Testis (tissue), 2 donors: ENCODE measurements at regions not wholly inside any gene's neighbourhood (a gene's known extent, or its start where the extent isn't known, plus 50 kb on each side); places are given as distances from the start of the nearest gene placed in this dataset.

Source experiments
- DNase-seq: peaks from one replicate; pipeline ENCODE4 v3.0.0-alpha.2; 2019
- H3K27ac ChIP-seq, 2 donors: fragments of 200-600 bp; sonication (generic); one replicate each; pipeline ENCODE4 v1.5.1; 2019
- H3K27me3 ChIP-seq: fragments of 200-600 bp; sonication (generic); one replicate; pipeline ENCODE4 v1.5.1; 2019
- H3K36me3 ChIP-seq: fragments of 200-600 bp; sonication (generic); one replicate; pipeline ENCODE4 v1.5.1; 2017; ENCODE audit warnings: low read depth; ENCODE audit errors: missing control alignments
- H3K4me1 ChIP-seq: fragments of 200-600 bp; sonication (generic); one replicate; pipeline ENCODE4 v1.5.1; 2019
- H3K4me3 ChIP-seq, 2 donors: fragments of 200-600 bp; sonication (generic); one replicate each; pipeline ENCODE4 v1.5.1; 2017 to 2019
- H3K9me3 ChIP-seq: fragments of 200-600 bp; sonication (generic); one replicate; pipeline ENCODE4 v1.5.1; 2017
- POLR2A ChIP-seq: fragments of 450-650 bp; IDR thresholded peaks from one replicate; pipeline ENCODE4 v1.6.1; 2017; ENCODE audit warnings: antibody characterized with exemption, mild to moderate bottlenecking, moderate library complexity
- WGBS, 2 donors: methylation state at CpG; one replicate each; pipeline ENCODE4 v1.1.5; 2018; 5-methylcytosine and 5-hydroxymethylcytosine counted together
- intact Hi-C: fragments of 100-400 bp; cut with DNase I; formaldehyde crosslinking; loops from one replicate; pipeline ENCODE4 v1.15.1; 2023; ENCODE audit warnings: low total_unique reads
- TF ChIP-seq, protein P1 (sequence below), 3 experiments: fragments of 450-650 bp in 2 of 3; fragments of 200-600 bp in 1 of 3; sonication (generic) in 1 of 3; IDR thresholded peaks; one replicate each; pipeline ENCODE4 v1.5.1; 2016 to 2019; ENCODE audit warnings: antibody characterized with exemption in 3 of 3, mild to moderate bottlenecking in 2 of 3, moderate library complexity in 1 of 3

DNA sequence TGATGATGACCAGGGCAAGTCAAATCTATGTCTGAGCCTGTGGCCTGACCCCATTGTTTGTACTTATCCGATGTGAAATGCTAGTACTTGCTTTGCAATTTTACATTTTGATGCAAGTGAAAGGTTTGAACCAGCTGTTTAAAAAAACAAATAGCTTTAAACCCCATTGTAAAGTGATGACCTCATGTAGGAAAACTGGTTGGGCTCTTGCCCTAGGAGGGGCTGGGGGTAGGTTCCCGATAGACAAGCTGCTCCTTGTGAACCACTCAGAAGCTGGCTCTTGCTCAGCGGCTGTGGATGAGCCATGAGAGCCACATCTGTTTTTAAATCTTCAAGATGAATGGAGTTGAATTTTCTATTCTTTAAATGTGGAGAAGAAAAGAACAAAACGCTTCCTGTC, 185.3 kb downstream of the WDR11 start:
- no peak overlapping the region for H3K27ac ChIP-seq
- H3K27me3 ChIP-seq = no peaks in the 10 kb centered on the region
- H3K4me3 ChIP-seq = no peak overlapping the region
- TF ChIP-seq, protein P1, sequence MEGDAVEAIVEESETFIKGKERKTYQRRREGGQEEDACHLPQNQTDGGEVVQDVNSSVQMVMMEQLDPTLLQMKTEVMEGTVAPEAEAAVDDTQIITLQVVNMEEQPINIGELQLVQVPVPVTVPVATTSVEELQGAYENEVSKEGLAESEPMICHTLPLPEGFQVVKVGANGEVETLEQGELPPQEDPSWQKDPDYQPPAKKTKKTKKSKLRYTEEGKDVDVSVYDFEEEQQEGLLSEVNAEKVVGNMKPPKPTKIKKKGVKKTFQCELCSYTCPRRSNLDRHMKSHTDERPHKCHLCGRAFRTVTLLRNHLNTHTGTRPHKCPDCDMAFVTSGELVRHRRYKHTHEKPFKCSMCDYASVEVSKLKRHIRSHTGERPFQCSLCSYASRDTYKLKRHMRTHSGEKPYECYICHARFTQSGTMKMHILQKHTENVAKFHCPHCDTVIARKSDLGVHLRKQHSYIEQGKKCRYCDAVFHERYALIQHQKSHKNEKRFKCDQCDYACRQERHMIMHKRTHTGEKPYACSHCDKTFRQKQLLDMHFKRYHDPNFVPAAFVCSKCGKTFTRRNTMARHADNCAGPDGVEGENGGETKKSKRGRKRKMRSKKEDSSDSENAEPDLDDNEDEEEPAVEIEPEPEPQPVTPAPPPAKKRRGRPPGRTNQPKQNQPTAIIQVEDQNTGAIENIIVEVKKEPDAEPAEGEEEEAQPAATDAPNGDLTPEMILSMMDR (IDR thresholded peaks at IDR 0.05) = no peak
- TF ChIP-seq POLR2A = no peak
- no peaks in the 10 kb centered on the region for H3K4me1 ChIP-seq
- H3K9me3 ChIP-seq = no peaks in the 10 kb centered on the region
- intact Hi-C loops = no loop called here
- 21 to 35% methylated on average over 4 of the region's 4 CpGs for WGBS, 2 donors
- no peaks in the 10 kb centered on the region for H3K36me3 ChIP-seq
- DNase-seq = no peak

DNA sequence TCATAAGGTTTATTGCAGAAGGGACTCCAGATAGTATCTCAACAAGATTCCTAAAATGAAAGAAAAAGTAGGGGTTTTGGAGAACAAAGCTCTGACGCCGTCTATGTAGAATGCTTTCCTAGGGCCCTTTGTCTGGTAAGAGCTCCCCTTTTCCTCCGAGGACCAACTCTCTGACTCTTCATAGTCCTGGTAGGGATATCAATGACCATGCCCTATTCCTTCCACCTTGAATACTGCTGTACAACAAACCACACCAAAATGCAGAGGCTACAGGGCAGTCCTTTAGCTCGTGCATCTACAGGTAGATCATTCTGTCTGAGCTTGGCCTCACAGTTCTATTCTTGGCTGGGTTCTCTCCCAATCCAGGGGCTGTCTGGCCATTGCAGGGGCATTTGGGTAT, 190.3 kb downstream of the WDR11 start:
- intact Hi-C loops = no loop called here
- H3K27me3 ChIP-seq = no peaks in the 10 kb centered on the region
- TF ChIP-seq, protein P1 (IDR thresholded peaks at IDR 0.05) = no peak
- no peak for TF ChIP-seq POLR2A
- no peaks in the 10 kb centered on the region for H3K9me3 ChIP-seq
- no peaks in the 10 kb centered on the region for H3K4me1 ChIP-seq
- DNase-seq = no peak
- WGBS, 2 donors = 95% methylated on average over 4 of the region's 4 CpGs
- no peaks in the 10 kb centered on the region for H3K36me3 ChIP-seq
- no peak overlapping the region for H3K4me3 ChIP-seq
- H3K27ac ChIP-seq = no peak overlapping the region

DNA sequence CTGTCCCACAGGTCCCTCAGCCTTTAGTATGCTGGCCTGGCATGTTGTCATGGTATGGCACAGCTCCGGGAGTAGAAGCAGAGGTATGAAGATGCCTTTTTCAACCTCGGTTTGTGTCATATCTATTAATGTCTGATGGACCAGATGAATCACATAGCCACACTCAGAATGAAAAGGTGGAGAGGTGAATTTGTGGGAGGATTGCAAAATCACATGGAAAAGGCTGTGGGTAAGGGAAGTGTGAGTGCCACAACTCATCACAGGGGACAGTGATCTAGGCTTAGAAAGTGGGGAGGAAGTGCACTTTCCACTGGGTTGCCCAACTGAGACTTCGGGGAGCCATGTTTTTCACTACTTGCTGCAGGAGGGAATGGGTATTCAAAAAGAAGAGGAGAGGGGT, 190.7 kb downstream of the WDR11 start:
- Histone ChIP-seq H3K27me3 (no peaks in the 10 kb centered on the region), H3K9me3 (no peaks in the 10 kb centered on the region), H3K36me3 (no peaks in the 10 kb centered on the region), H3K4me1 (no peaks in the 10 kb centered on the region), H3K27ac (no peak overlapping the region), H3K4me3 (no peak overlapping the region)
- no peak for DNase-seq
- TF ChIP-seq, protein P1 (IDR thresholded peaks at IDR 0.05) = no peak
- no peak for TF ChIP-seq POLR2A
- intact Hi-C loops = no loop called here
- 81 to 86% methylated on average over 3 of the region's 3 CpGs for WGBS, 2 donors

DNA sequence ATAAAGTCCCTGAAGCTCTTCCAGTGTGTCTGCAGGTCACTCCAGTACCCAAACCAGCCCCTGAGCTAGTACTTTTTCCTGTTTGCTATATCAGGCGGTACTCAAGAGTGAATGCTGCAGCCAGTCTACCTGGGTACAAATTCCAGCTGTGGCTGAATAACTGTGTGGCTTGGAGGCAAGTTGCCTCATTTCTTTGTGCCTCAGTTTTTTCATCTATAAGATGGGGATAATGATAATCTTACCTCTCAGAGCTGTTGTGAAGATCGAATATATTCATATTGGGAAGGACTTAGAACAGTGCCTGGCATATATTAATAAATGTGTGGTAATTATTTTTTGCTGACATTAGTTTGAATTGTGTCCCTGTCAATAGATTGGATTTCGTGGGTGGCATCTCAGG, 191.2 kb downstream of the WDR11 start:
- Histone ChIP-seq H3K27ac (no peak overlapping the region), H3K27me3 (no peaks in the 10 kb centered on the region), H3K9me3 (no peaks in the 10 kb centered on the region), H3K4me1 (no peaks in the 10 kb centered on the region), H3K4me3 (no peak overlapping the region), H3K36me3 (no peaks in the 10 kb centered on the region)
- WGBS, 2 donors = 83 to 86% methylated on average over 3 of the region's 3 CpGs
- intact Hi-C loops = no loop called here
- no peak for DNase-seq
- no peak for TF ChIP-seq POLR2A
- TF ChIP-seq, protein P1 (IDR thresholded peaks at IDR 0.05) = no peak

DNA sequence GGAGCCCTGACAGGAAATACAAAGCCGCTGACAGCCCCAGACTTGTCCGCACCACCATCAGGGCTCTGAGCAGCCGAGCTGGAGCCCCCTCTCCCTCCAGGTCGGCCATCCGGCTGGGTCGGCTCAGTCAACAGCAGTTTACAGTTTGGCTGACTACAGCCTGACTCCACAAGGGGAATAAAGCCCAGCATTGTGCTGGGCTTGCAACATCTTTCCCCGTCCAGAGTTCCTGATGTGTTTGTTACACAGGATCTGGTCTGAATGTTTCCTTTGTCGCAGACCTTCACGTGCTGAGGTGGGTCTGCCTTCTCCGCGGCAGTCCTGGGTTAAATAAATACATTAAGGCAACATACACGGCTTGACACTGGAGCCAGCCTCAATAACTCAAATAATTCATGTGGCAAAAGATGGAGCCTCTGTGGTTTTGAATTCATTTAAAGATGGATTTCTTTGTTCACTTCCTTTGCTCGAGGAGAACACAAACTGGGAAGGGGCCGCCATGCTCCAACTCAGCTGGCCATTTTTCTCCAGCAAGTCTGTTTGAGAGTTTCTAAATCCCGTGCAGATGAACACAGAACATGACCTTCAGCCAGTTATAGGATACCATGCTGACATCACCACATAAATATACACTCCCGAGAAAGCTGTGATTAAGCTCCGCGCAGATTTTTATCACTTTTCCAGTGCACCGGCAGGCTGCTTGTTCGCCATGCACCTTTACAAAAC, 192.1 kb downstream of the WDR11 start:
- 31 to 39% methylated on average over 16 to 20 of the region's 20 CpGs for WGBS, 2 donors
- TF ChIP-seq POLR2A = no peak
- TF ChIP-seq, protein P1 (IDR thresholded peaks at IDR 0.05) = no peak
- Histone ChIP-seq H3K9me3 (no peaks in the 10 kb centered on the region), H3K4me3 (peak overlapping the region in 1 of 2 donors; percentile 36), H3K36me3 (no peaks in the 10 kb centered on the region), H3K27me3 (no peaks in the 10 kb centered on the region), H3K27ac (no peak overlapping the region), H3K4me1 (no peaks in the 10 kb centered on the region)
- intact Hi-C loops = no loop called here
- DNase-seq = no peak
